ENCODE measurements at regions not wholly inside any gene's neighbourhood (a gene's known extent, or its start where the extent isn't known, plus 50 kb on each side); places are given as distances from the start of the nearest gene placed in this dataset.

DNA sequence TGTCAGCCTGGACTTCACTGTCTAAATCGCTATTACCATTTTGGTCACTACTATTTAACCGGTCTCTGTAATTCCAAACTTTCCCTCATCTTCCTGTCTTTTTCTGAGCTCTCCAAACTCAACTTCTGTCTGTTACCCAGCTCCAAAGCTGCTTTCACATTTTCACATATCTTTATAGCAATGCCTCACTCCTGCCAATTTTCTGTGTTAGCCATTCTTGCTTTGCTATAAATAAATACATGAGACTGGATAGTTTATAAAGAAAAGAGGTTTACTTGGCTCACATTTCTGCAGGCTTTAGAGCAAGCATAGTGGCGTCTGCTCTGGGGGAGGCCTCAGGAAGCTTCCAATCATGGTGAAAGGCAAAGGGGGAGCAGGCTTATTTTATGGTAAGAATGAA is 368.3 kb upstream of the GNPDA2 start:
- TF ChIP-seq, protein P1, sequence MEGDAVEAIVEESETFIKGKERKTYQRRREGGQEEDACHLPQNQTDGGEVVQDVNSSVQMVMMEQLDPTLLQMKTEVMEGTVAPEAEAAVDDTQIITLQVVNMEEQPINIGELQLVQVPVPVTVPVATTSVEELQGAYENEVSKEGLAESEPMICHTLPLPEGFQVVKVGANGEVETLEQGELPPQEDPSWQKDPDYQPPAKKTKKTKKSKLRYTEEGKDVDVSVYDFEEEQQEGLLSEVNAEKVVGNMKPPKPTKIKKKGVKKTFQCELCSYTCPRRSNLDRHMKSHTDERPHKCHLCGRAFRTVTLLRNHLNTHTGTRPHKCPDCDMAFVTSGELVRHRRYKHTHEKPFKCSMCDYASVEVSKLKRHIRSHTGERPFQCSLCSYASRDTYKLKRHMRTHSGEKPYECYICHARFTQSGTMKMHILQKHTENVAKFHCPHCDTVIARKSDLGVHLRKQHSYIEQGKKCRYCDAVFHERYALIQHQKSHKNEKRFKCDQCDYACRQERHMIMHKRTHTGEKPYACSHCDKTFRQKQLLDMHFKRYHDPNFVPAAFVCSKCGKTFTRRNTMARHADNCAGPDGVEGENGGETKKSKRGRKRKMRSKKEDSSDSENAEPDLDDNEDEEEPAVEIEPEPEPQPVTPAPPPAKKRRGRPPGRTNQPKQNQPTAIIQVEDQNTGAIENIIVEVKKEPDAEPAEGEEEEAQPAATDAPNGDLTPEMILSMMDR (IDR thresholded peaks at IDR 0.05) = no peak
- TF ChIP-seq EP300 (IDR thresholded peaks at IDR 0.05) (no peak), POLR2AphosphoS5 (IDR thresholded peaks at IDR 0.05) (no peak)

Measured in stomach (tissue), 4 donors.